Fibroblast of lung (primary cell): ENCODE measurements at regions not wholly inside any gene's neighbourhood (a gene's known extent, or its start where the extent isn't known, plus 50 kb on each side); places are given as distances from the start of the nearest gene placed in this dataset.

Source experiments
- DNase-seq, 2 donors: peaks; one replicate each; pipeline versions ENCODE4 v3.0.0 to v3.0.0-alpha.2; 2010; ENCODE audit warnings: low read depth in 2 of 2
- H2AFZ ChIP-seq: 2 replicates; pipeline ENCODE4 v1.5.1; 2012; ENCODE audit warnings: low read length, control low read depth, inconsistent platforms
- H3K27ac ChIP-seq: 2 replicates; pipeline ENCODE4 v1.5.1; 2011; ENCODE audit warnings: low read length, control low read depth; ENCODE audit not compliant: insufficient read depth
- H3K27me3 ChIP-seq: 2 replicates; pipeline ENCODE4 v1.5.1; 2011; ENCODE audit warnings: mild to moderate bottlenecking, low read length; ENCODE audit not compliant: control insufficient read depth, insufficient read depth
- H3K36me3 ChIP-seq: 2 replicates; pipeline ENCODE4 v1.5.1; 2011; ENCODE audit warnings: low read length; ENCODE audit not compliant: control insufficient read depth, insufficient read depth
- H3K4me1 ChIP-seq: 2 replicates; pipeline ENCODE4 v1.5.1; 2011; ENCODE audit warnings: low read length; ENCODE audit not compliant: control insufficient read depth, insufficient read depth; ENCODE audit errors: extremely low read depth
- H3K4me2 ChIP-seq: 2 replicates; pipeline ENCODE4 v1.5.1; 2011; ENCODE audit warnings: low read length, control low read depth; ENCODE audit not compliant: insufficient read depth; ENCODE audit errors: extremely low read depth
- H3K4me3 ChIP-seq, 4 experiments: fragments of 200-600 bp in 1 of 4; sonication (generic) in 1 of 4; replicated peaks in 1 of 4; 2 replicates each; pipeline ENCODE4 v1.5.1; 2011 to 2016; ENCODE audit warnings: low read length in 4 of 4, low read depth in 3 of 4, mild to moderate bottlenecking in 3 of 4, control low read depth in 2 of 4, inconsistent platforms in 1 of 4, mixed read lengths in 1 of 4; ENCODE audit not compliant: insufficient read depth in 1 of 4; ENCODE audit errors: control extremely low read depth in 1 of 4
- H3K79me2 ChIP-seq: 2 replicates; pipeline ENCODE4 v1.5.1; 2012; ENCODE audit warnings: mild to moderate bottlenecking, low read length, inconsistent platforms; ENCODE audit not compliant: control insufficient read depth, insufficient read depth
- H3K9ac ChIP-seq: 2 replicates; pipeline ENCODE4 v1.5.1; 2011; ENCODE audit warnings: mild to moderate bottlenecking, low read length, control low read depth; ENCODE audit not compliant: insufficient read depth
- H3K9me3 ChIP-seq: 2 replicates; pipeline ENCODE4 v1.5.1; 2012; ENCODE audit warnings: low read depth, low read length; ENCODE audit not compliant: control insufficient read depth, insufficient read depth
- H4K20me1 ChIP-seq: 2 replicates; pipeline ENCODE4 v1.5.1; 2011; ENCODE audit warnings: low read length; ENCODE audit not compliant: control insufficient read depth, insufficient read depth; ENCODE audit errors: extremely low read depth
- CTCF ChIP-seq, 2 donors: IDR thresholded peaks in 1 of 2; conservative IDR thresholded peaks in 1 of 2; 1 replicate in 1 of 2; 2 replicates in 1 of 2; pipeline ENCODE4 v1.5.1; 2011 to 2012; ENCODE audit warnings: low read length in 2 of 2, control low read depth in 1 of 2, inconsistent platforms in 1 of 2, low read depth in 1 of 2, mild to moderate bottlenecking in 1 of 2
- EZH2 ChIP-seq: IDR thresholded peaks from 2 replicates; pipeline ENCODE4 v1.5.1; 2012; ENCODE audit warnings: low read length, control low read depth, mild to moderate bottlenecking; ENCODE audit errors: missing control alignments

DNA sequence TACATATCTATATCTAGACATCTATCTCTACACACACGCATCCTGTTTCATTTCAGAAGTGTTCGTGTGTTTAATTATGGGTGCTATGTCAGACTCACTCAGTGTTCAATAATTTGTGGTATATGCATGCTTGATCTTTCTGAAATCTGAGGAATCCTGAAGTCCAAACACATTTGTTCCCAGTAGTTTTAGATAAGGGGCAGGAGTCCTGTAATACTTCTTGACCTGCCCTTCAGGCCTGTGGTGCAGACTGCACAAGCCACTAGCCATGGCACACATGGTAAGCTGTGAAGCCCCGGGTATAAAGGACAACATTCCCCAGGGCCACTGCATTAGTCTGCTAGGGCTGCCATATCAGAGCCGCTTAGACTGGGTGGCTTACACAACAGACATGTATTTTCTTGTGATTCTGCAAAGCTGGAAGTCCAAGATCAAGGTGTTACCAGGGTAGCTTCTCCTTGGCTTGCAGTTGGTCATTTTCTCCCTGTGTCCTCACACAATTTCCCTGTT, 267.2 kb downstream of the RHOU start:
- Histone ChIP-seq H3K27ac (no peak overlapping the region), H3K9ac (no peak overlapping the region), H3K27me3 (no peaks in the 10 kb centered on the region), H4K20me1 (no peaks in the 10 kb centered on the region), H2AFZ (no peak overlapping the region), H3K4me1 (no peaks in the 10 kb centered on the region), H3K36me3 (no peaks in the 10 kb centered on the region), H3K4me2 (no peak overlapping the region), H3K79me2 (no peaks in the 10 kb centered on the region), H3K4me3 (no peak overlapping the region), H3K9me3 (no peaks in the 10 kb centered on the region)
- no peak for DNase-seq
- TF ChIP-seq CTCF (conservative IDR thresholded peaks at IDR 0.05 in 1 of 2, IDR thresholded peaks at IDR 0.05 in 1 of 2; ENCODE audit: low read depth in 1 of 2, low read length in 2 of 2): no peak

DNA sequence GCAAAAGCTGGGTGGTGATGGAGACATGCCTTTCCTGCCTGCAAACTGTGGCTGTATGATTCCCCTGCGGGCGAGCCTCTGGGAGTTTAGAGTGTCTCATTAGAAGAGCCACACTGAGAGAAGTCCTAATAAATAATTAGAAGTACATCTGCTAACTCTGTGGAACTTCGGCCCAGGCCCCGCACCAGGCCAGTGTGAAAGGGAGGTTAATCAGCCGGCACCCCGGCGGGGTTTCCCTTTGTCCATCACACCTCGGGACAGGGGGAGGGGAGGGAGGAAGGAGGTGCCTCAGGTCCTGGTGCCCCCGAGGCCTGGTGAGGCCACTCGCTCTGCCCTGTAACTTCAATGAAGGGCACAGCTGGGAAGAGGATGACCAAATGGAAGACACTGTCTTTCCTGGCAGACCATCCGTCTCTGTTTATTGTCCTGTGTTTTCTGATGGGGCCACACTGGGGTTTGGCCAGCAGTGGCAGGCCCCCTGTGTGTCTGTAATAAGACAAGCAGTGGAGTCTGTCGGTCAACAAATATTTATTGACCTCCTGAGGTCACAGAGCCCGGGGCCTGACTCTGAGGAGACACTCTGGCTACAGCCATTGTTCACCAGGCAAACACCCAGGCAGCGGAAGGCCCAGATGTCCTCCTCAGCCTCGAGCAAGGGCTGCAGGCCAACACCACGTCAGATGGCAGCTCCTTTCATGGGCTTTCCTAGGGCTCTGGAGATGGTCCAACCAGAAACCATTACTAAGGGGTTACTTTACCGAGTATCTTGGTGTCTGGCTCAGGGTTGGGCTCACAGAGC, 267.5 kb upstream of the RAB4A start:
- Histone ChIP-seq H4K20me1 (no peaks in the 10 kb centered on the region), H3K4me2 (no peak overlapping the region), H3K9me3 (no peaks in the 10 kb centered on the region), H3K36me3 (no peaks in the 10 kb centered on the region), H3K4me3 (no peak overlapping the region), H2AFZ (no peak overlapping the region), H3K79me2 (no peaks in the 10 kb centered on the region), H3K4me1 (no peaks in the 10 kb centered on the region), H3K27ac (no peak overlapping the region), H3K9ac (no peak overlapping the region), H3K27me3 (no peaks in the 10 kb centered on the region)
- DNase-seq: peak in 1 of 2 donors; percentile 26
- TF ChIP-seq EZH2: no peak
- TF ChIP-seq CTCF (conservative IDR thresholded peaks at IDR 0.05 in 1 of 2, IDR thresholded peaks at IDR 0.05 in 1 of 2; ENCODE audit: low read depth in 1 of 2, low read length in 2 of 2): no peak

- Histone ChIP-seq H2AFZ (no peak overlapping the region), H3K9ac (no peak overlapping the region), H3K4me1 (no peaks in the 10 kb centered on the region), H3K27me3 (no peaks in the 10 kb centered on the region), H4K20me1 (no peaks in the 10 kb centered on the region), H3K36me3 (no peaks in the 10 kb centered on the region), H3K4me3 (no peak overlapping the region), H3K4me2 (no peak overlapping the region), H3K9me3 (no peaks in the 10 kb centered on the region), H3K79me2 (no peaks in the 10 kb centered on the region), H3K27ac (no peak overlapping the region)
- TF ChIP-seq CTCF (conservative IDR thresholded peaks at IDR 0.05 in 1 of 2, IDR thresholded peaks at IDR 0.05 in 1 of 2; ENCODE audit: low read depth in 1 of 2, low read length in 2 of 2) (no peak), EZH2 (no peak)
- no peak for DNase-seq
Observed at GRCh38 chr1:229004066-229004833, 266.7 kb upstream of the RAB4A start.
